Uterus (tissue), 3 donors: ENCODE measurements at regions not wholly inside any gene's neighbourhood (a gene's known extent, or its start where the extent isn't known, plus 50 kb on each side); places are given as distances from the start of the nearest gene placed in this dataset.
"Not testable (repeated sequence)": the region's sequence is repeated elsewhere in the genome, so short reads cannot be mapped to it uniquely, and the experiment has no call there.

Experiments
- DNase-seq, 2 donors: peaks; one replicate each; pipeline ENCODE4 v3.0.0-alpha.2; 2019 to 2020
- H3K27ac ChIP-seq, 2 donors: fragments of 200-600 bp; sonication (generic); 1 replicate in 1 of 2; 2 replicates in 1 of 2; pipeline ENCODE4 v1.5.1; 2016 to 2018
- H3K27me3 ChIP-seq, 2 donors: fragments of 200-600 bp; sonication (generic); one replicate each; pipeline ENCODE4 v1.5.1; 2018 to 2019; ENCODE audit warnings: control low read depth in 1 of 2
- H3K36me3 ChIP-seq, 2 donors: fragments of 200-600 bp; sonication (generic); one replicate each; pipeline ENCODE4 v1.5.1; 2019; ENCODE audit warnings: control low read depth in 1 of 2
- H3K4me1 ChIP-seq, 2 donors: fragments of 200-600 bp; sonication (generic); one replicate each; pipeline ENCODE4 v1.5.1; 2018 to 2019; ENCODE audit warnings: control low read depth in 1 of 2
- H3K4me3 ChIP-seq, 2 donors: fragments of 200-600 bp; sonication (generic); 1 replicate in 1 of 2; 2 replicates in 1 of 2; pipeline ENCODE4 v1.5.1; 2018 to 2019; ENCODE audit warnings: mild to moderate bottlenecking in 1 of 2
- H3K9me3 ChIP-seq, 2 donors: fragments of 200-600 bp; sonication (generic); one replicate each; pipeline ENCODE4 v1.5.1; 2019; ENCODE audit warnings: control low read depth in 1 of 2
- CTCF ChIP-seq, 4 experiments: fragments of 200-600 bp in 2 of 4; fragments of 450-650 bp in 2 of 4; sonication (generic) in 2 of 4; IDR thresholded peaks; one replicate each; pipeline ENCODE4 v1.5.1; 2016 to 2019; ENCODE audit warnings: antibody characterized with exemption in 4 of 4, mild to moderate bottlenecking in 2 of 4, moderate library complexity in 1 of 4
- POLR2A ChIP-seq, 2 donors: fragments of 450-650 bp; IDR thresholded peaks; one replicate each; pipeline ENCODE4 v1.6.1; 2016; ENCODE audit warnings: antibody characterized with exemption in 2 of 2, mild to moderate bottlenecking in 1 of 2, moderate library complexity in 1 of 2
- intact Hi-C: fragments of 100-400 bp; cut with DNase I; formaldehyde crosslinking; loops from one replicate; pipeline ENCODE4 v1.15.1; 2023; ENCODE audit warnings: low total_unique reads
- donor health status: DM: yes; HTN: yes; CAD: no.

GRCh38 chr2:184047536-184047935 is 550.8 kb upstream of the ZNF804A start:
- DNase-seq, result no peak
- no peak overlapping the region for H3K27ac ChIP-seq
- no peaks in the 10 kb centered on the region for H3K4me1 ChIP-seq
- intact Hi-C loops, result no loop called here
- H3K36me3 ChIP-seq, result no peaks in the 10 kb centered on the region
- no peaks in the 10 kb centered on the region for H3K9me3 ChIP-seq
- H3K27me3 ChIP-seq, result no peaks in the 10 kb centered on the region
- TF ChIP-seq CTCF (IDR thresholded peaks at IDR 0.05) (no peak), POLR2A (IDR thresholded peaks at IDR 0.05) (no peak)
- no peak overlapping the region for H3K4me3 ChIP-seq

GRCh38 chr2:184049566-184049965 is 548.8 kb upstream of the ZNF804A start:
- TF ChIP-seq CTCF (IDR thresholded peaks at IDR 0.05), result no peak
- no peak for TF ChIP-seq POLR2A (IDR thresholded peaks at IDR 0.05)
- H3K27ac ChIP-seq, result no peak overlapping the region
- H3K4me3 ChIP-seq, result no peak overlapping the region
- no peaks in the 10 kb centered on the region for H3K4me1 ChIP-seq
- no peaks in the 10 kb centered on the region for H3K9me3 ChIP-seq
- intact Hi-C loops, result no loop called here
- DNase-seq, result no peak
- H3K27me3 ChIP-seq, result no peaks in the 10 kb centered on the region
- H3K36me3 ChIP-seq, result no peaks in the 10 kb centered on the region

- TF ChIP-seq CTCF (IDR thresholded peaks at IDR 0.05) (no peak), POLR2A (IDR thresholded peaks at IDR 0.05) (no peak)
- no peaks in the 10 kb centered on the region for H3K9me3 ChIP-seq
- H3K27me3 ChIP-seq, result no peaks in the 10 kb centered on the region
- H3K36me3 ChIP-seq, result no peaks in the 10 kb centered on the region
- intact Hi-C loops, result no loop called here
- DNase-seq, result no peak
- H3K27ac ChIP-seq, result no peak overlapping the region
- H3K4me1 ChIP-seq, result no peaks in the 10 kb centered on the region
- no peak overlapping the region for H3K4me3 ChIP-seq
Measured at GRCh38 chr2:184053326-184053725, 545.0 kb upstream of the ZNF804A start.

- H3K4me3 ChIP-seq, H3K36me3 ChIP-seq, intact Hi-C loops, H3K9me3 ChIP-seq, DNase-seq, H3K4me1 ChIP-seq, H3K27ac ChIP-seq, H3K27me3 ChIP-seq: not testable (repeated sequence)
Measured at GRCh38 chr2:184054419-184054818, 543.9 kb upstream of the ZNF804A start.

- H3K9me3 ChIP-seq, result no peaks in the 10 kb centered on the region
- no peak overlapping the region for H3K4me3 ChIP-seq
- DNase-seq, result no peak
- intact Hi-C loops, result no loop called here
- H3K27ac ChIP-seq, result no peak overlapping the region
- TF ChIP-seq POLR2A (IDR thresholded peaks at IDR 0.05) (no peak), CTCF (IDR thresholded peaks at IDR 0.05) (no peak)
- no peaks in the 10 kb centered on the region for H3K36me3 ChIP-seq
- no peaks in the 10 kb centered on the region for H3K27me3 ChIP-seq
- H3K4me1 ChIP-seq, result no peaks in the 10 kb centered on the region
Measured at GRCh38 chr2:184057910-184058309, 540.4 kb upstream of the ZNF804A start.

- H3K27ac ChIP-seq, H3K36me3 ChIP-seq, H3K4me1 ChIP-seq, H3K4me3 ChIP-seq, DNase-seq, H3K9me3 ChIP-seq, H3K27me3 ChIP-seq, intact Hi-C loops: not testable (repeated sequence)
Measured at GRCh38 chr2:184060268-184060667, 538.1 kb upstream of the ZNF804A start.
